ENCODE measurements at regions not wholly inside any gene's neighbourhood (a gene's known extent, or its start where the extent isn't known, plus 50 kb on each side); places are given as distances from the start of the nearest gene placed in this dataset.

DNA sequence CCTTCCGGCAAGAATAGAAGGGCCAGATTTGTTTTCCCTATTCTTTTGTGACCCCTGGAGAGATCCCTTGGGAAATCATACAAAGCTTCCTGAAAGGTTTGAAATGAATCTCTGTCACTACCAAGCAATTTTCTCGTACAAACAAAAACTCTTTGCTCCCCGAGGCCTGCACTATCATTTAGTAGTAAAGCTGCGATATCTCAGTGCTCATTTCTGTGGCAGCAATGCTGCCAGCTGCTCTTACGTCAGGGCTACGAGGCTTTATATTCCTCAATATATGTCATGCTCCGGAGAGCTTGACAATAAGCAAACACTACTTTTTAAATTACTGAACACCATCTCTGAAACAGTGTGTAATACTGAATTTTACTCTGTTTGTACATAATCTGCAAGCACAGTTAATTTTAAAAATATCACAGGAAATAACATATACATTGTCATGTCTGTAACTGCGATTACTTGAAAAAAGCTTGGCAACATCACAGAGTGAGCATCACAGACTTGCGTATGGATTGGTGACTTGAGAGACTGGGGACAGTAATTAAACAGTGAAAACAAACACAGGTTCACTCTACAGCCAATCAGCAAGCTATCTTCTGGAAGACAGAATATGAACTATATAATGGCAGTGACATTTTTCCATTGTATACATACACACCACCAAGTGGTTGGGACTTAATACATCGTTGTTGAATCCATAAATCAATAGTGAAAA is 403.3 kb upstream of the NETO1 start:
- no peak for DNase-seq

DNA sequence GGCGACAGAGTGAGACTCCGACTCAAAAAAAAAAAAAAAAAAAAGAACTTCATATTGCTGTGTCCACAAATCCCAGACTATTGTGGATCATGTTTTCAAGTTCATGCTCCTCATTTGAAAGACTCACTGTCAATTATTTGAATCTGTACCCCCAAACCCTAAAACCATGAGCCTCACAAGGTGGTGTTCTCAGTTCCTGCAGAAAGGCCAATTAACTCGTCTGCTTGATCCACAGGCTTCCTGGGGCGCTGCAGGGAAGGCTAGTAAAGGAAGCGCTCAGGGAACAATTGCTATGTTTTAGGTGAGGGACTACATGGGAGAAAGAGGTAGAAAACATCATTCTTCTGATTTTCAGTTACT is 396.8 kb upstream of the NETO1 start:
- no peak for DNase-seq

DNA sequence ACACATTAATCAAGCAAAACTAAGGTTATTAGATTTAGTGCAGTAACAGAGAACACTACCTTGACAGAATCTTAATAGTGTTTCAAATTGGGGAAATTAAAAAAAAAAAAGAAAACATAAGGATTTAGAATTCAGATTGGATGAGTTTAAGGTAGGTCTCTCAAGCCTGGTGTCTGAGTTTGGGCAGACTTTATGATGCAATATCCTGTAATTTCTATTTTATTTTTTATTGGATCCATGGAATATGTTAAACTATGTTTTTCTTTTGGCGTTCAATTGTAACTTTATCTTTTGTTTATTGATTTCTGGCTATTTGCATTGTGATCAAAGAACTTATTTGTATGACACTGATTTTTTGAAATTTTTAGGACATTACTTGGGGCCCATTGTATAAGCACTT is 394.1 kb upstream of the NETO1 start:
- no peak for DNase-seq

DNA sequence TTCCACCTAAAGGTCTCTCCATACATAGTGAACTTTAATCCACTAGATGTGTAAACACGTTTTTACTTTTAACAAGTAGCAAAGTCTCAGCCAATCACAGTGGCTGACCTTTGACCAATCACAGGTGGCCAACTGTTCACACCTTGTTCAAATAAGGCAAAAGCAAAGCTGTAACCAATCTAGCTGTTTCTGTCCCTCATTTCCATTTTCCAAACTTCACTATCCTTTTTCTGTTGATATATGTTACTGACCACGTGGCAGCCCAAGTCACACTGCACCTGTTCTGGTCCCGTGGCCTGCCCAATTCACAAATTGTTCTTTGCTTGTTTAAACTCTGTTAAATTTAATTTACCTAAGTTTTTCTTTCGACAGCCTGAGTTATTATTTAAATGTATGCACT is 393.5 kb upstream of the NETO1 start:
- no peak for DNase-seq

DNA sequence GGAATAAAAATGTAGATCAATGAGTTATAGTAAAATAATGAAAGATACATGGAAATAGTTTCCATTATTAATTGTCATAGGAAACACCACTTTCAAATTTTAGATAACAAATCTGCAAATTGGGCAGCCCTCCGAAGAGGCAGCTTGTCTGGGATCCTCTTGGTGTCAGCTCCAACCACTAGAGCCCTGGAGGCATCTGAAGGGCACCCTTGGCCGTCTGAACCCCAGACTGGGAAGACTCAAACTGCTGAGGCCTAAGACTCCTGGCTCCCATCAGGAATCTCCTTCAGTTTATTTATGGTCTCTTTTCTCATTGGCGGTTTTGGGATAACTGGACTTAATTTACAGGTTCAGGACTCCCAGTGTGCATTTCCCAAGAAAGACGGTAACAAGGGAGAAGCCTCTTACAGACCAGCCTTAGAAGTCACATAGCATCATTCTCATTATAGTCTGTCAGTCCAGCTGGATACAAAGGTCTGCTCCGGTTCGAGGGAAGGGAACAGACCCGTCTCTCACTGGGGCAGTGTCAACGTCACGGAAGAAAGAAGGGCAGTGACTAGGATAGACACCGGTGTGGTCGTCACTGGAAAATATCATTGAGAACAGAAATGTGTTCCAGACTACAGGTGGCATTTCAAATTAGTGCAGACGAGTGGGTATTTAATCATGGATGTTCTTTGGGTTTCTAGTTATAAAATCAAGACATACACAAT is 390.7 kb upstream of the NETO1 start:
- no peak for DNase-seq

DNA sequence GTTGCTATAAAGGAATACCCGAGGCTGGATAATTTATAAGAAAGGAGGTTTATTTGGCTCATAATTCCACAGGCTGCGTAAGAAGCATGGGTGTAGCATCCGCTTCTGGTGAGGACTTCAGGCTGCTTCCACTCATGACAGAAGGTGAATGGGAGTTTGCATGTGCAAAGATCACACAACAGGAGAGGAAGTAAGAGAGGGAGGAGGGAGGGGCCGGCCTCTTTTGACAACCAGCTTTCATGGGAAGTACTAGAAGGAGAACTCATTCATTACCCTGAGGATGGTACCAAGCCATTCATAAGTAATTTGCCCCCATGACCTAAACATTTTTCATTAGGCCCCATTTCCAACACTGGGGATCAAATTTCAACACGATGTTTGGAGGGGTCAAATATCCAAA is 386.8 kb upstream of the NETO1 start:
- DNase-seq: no peak

DNA sequence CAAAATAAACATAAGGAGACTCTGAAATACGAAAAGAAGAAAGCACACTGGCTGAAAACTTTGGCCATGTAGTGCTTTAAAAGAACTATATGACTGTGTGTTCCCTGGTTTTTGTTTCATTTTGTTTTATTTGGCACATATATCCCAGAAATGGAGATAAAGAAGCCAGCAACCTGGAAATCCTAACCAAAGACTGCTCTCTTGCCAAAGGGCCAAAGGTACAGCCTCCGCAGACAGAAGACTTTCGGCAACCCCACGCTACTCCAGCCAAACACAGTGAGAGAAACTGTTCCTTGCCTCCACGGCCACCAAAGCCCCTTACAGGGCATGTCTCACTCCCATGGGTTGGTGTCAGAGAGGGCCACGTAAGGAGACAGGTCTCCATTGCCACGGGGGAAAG is 381.2 kb upstream of the NETO1 start:
- DNase-seq: no peak

DNA sequence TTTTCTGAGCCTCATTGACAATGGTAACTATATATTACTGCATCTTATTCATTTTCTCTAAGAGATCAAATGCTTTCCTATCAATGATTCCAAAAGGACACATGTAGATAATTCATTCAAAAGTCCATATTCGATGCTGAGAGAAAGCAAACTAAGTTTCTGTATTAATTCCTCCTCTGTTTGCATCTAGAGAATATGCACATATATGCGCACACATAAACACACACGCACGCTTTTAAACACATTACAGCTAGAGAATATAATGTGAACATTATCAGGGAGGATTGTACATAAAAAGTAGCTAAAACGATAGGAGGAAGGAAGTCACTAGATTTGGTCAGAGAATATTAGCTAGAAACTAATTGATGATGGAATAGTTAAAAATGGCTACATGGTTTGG is 379.0 kb upstream of the NETO1 start:
- DNase-seq: no peak

DNA sequence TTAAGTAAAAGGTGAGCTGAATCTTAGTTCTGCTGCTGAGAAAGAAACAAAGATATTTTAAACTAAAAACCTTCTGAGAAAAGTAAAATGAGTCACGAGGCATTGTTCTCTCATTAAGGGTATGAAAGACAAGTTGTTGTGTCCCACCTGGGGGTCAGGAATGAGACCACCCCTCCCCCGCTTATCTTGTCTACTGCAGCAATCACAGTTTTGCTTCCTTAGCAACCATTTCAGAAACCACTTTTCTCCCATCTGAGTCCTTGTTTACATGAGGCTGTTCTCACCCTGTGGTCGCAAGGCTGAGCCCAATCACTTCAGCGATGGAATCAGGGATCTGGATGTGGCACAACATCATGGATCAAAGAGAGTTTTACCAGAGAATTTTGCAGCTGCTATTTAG is 377.6 kb upstream of the NETO1 start:
- DNase-seq: no peak

DNA sequence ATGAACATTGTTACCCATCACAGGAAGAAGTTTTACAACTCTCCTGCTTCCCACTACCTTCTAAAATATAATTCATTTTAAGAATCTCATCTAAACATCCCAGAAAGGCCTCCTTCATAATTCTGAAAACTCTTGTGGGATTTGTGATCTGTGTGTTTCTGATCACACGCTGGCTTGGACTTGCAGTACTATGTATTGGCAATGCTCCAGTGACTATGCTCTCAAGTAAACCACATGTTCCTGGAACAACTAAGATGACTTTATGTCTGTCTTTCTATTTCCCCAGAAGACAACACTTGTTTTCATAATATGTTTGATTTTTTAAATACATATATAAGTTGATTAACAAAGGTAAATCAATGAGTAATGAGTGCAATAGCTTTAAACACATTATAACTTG is 376.6 kb upstream of the NETO1 start:
- DNase-seq: peak; percentile 32

DNA sequence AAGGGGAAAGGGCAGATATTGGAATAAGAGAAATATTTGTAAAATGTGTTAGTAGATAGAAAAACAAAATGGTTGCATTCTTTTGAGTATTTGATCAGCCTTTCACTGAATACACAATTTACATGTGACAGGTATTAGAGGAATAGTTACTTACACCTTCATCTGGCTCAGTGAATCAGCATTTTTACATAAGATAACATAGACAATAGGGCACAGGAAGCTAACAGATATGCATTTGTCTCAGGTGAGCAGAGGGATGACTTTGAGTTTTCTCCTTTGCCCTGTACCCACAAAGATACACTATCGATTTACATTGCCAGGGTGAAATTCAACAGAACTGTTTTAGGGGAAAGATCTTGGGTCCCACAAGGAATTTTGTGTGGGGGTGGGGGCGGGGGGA is 373.1 kb upstream of the NETO1 start:
- no peak for DNase-seq

DNA sequence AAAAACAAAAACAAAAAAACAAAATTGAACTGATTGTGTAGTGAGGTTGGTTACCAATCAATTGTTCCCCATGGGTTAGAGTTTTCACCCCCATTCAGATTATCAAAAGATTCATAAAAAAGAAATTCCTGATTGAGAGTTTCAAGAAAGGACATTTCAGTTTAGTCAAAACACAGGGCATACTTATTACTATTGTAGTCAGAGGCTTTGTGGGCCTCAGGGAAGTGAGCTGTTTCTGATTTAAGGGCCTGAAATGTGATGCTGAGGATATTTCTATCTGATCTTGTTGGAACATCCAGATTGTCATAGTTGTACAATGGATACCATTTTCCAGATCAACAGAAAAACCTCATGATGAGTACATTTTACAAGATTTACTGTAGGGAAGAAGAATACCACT is 368.1 kb upstream of the NETO1 start:
- peak; percentile 11 for DNase-seq

DNA sequence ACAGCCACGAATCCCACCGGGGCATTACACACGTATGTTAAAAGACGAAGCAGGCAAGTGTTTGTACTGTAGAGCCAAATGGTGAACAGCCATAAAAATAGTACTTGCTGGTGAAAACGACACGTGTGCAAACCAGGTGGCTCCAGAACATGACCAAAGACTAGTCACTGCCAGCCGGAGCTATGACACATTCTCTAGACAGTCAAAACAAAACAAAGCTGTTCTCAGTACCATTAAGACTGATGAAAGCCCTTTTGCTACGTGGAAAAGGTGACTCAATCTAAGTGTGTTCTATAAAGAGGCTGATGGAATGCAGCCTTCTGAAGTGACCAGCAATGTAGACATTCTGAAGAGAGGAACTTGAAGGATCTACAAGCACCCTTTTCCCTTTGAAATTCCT is 367.7 kb upstream of the NETO1 start:
- DNase-seq: peak; percentile 88

DNA sequence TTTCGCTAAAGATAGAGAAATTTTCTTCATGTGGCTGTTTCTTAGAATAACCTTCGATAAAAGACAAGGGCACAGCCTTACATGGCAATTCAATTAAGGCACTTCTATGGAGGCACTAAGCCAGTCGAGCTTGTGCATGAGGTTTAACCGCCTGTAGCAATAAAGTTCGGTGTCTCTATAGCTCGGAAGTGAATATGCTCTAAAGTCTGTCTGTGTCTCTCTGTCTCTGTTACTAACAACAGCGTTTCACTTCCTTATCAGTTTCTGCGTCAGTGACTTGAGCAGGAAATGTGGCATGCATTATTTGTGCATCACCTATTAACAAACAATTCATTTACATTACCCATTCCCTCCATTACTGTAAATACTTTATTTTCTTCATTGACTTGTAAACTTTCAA is 365.1 kb upstream of the NETO1 start:
- no peak for DNase-seq

DNA sequence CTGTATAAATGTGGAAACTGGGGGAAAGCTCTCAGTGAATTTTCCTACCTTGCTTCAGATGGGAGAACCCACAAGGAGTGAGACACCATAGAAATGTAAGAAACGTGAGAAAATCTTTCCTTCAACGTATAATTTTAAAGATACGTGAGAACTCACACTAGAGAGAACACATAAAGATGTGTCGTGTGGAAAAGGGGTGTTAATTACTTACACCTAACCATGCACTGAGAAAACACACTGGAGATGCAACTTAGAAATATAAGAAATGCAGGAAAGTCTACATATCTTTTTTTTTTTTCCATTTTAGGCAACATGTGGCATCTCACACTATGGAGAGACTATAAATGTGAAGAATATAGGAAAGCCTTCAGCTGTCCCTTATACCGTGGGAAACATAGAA is 352.9 kb upstream of the NETO1 start:
- no peak for DNase-seq

DNA sequence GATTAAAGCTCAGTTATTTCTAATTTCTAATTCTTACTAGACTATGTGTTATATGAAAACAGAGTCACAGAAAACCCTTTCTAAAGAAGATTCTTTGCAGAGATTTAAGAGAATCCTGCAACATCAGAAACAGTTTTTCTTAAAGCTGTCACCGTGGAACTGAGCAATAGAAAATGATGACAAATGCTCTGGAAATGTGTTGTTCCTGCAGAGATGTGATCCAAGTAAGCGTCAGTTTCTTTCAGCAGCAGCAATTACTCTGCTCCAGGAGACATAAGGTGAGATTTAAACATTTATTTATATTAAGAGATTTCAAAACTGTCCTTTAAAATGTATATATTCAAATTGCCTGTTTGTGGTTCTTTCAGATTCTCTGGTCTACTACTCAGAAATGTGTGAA is 350.5 kb upstream of the NETO1 start:
- no peak for DNase-seq

DNA sequence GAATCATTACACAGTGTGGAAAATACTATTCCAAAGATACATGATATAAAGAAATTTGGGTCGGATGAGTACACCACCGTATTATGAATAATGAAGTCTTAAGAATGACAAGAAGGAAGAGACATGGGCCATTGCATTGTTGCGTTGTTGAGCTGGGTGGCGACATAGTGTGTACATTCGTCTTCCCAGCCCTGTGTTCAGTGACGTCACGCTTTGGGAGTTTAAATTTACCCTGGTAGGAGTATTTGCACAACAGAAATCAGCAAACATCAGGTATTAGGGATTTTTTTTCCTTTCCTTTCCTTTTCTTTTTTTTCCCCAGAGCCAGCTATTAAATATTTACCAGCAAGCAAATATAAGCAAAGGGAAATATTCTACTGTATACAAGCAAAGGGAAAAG is 347.2 kb upstream of the NETO1 start:
- no peak for DNase-seq

DNA sequence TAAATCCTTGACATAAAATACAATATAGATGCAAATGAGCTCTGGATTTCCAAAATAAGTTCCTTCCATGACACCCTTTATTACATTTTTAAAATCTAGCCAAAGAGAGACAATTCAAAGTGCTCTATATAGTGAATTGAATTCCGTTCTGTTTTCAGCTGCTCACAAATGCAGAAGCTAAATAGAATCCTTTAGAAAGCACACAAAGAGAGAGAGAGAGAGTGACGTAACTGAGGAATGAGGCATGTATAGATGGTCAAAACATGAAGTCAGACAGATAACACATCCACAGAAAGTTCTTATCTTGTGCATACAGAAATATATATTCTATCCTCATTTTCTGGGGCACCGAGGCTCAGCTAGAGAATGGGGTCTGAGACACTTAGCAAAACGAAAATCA is 344.7 kb upstream of the NETO1 start:
- DNase-seq: no peak

DNA sequence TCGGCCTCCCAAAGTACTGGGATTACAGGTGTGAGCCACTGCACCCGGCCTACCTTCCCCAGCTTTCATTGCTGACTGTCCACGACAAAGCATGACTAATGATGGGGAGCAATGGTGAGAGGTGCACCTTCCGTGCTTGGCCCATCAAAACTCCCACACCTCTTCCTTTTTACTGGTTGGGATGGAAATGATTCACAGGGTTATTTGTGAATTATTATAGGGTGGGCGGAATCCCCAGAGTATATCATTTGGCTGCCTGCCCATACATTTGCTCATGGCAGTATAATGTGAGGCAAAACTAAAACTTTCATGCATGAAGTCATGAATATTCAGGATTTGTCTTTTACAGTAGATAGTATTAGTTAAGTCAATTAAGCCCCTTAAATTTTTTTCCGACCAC is 334.2 kb upstream of the NETO1 start:
- peak; percentile 1 for DNase-seq

DNA sequence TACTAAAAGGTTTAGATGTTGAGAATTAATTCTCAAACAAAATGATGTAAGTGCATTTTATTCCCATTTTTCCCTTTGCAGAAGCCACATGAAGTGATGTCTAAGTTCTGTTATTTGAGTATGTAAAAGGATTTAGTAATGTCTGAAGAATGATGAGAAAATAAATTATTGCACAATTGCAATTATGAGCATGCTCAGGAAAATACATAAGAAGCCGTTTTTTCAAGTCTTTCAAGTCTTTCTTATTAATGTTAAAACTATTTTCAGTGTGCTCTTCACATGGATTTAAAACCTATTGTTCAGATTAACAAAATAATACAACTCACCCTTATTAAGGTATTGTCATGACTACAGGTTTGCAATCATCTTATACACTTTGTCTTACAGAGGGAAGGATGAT is 331.4 kb upstream of the NETO1 start:
- DNase-seq: peak; percentile 3

DNA sequence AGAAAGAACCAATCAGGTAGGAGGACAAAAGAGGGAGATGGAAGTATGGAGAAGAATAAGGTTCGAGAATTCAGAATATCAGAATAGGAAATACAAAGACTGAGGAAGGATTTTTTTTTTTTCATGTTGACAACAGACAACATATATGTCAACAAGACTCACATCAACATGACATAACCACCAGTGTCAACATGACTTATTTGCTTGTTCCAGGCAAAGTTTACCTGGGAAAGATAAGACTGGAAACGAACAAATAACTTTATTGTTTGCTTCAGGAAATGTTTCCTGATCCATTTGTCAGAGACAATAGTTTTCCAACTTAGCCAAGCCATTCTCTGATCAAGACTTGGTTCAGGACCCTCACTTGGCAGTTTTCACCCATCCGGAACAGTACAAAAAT is 321.9 kb upstream of the NETO1 start:
- DNase-seq: no peak

DNA sequence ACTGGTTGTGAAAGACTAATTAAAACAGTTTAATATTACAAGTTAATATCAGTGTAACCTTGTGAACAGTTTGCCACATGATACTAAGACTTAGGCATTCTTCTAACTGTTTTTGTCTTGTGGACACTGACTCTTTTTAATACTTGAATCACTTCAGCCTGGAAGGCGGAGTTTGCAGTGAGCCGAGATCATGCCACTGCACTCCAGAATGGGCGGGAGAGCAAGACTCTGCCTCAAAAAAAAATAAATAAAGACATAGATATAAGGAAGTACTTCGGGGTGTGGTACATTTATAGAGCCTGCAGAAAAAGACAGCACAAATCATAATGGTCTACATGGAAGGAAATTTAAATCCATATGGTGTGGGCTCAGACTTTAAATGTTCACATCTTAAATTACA is 300.4 kb upstream of the NETO1 start:
- no peak for DNase-seq

DNA sequence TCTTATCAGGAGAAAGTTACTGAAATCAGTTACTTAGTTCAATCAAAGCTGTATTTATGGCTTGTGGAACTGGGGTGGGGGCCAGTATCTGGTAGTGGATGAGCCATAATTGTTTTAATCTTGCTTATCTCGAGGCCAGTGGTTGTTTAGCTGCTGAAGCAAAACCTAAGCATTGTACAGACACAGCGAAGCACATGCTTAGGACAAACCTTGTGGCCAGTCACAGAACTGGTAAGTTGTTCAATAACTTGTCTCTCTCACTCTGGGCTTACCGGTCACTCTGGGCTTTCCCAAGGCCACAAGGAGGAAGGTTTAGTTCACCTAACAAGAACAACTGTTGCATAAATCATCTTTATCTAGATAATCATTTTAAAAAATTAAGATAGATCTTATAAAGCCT is 296.6 kb upstream of the NETO1 start:
- no peak for DNase-seq

DNA sequence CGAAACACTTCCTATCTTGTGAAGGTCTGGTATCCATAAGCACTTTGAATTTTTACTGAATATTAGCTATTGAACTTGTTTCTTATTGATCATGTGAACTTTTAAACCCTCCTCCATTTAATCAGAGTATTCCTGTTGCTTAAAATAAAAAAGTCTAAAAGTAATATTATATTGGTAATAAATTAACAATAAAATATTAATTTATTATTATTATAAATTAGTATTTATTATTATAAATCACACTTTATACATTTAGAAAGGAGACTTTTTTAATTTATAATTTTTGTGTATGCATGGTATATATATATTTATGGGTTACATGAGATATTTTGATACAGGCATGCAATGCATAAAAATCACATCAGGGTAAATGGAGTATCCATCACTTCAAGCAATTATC is 295.4 kb upstream of the NETO1 start:
- no peak for DNase-seq

DNA sequence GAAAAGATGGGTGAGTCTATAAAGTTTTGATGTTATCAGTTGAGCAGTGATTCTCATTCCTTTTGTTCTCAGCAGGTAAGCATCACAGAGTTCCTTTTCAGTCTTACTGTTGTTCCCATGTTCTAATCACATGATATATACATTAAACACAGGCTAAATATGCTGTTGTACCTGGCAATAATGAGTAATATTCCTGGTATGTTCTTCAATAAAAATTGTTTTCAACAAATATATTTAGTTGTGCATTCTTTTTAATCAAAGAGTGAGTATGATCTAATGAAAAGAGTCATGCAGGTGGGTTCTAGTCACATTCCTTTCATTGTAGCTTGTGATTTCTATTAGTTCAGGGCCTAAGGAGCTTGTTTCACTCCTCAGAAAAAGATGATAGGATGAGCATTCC is 288.3 kb upstream of the NETO1 start:
- DNase-seq: no peak

Data from fibroblast of upper back skin (primary cell).